Bronchial epithelial cell (primary cell): ENCODE measurements at regions not wholly inside any gene's neighbourhood (a gene's known extent, or its start where the extent isn't known, plus 50 kb on each side); places are given as distances from the start of the nearest gene placed in this dataset.

Source experiments
- DNase-seq: peaks from one replicate; pipeline ENCODE4 v3.0.0-alpha.2; 2010; ENCODE audit warnings: low read depth
- FAIRE-seq: peaks from 2 replicates; lab custom pipeline; 2011; peaks lifted over from hg19 to GRCh38; lab: Jason Lieb, UNC
- H3K27me3 ChIP-seq: 2 replicates; pipeline ENCODE4 v1.5.1; 2011; ENCODE audit warnings: low read length; ENCODE audit not compliant: control insufficient read depth, insufficient read depth
- H3K36me3 ChIP-seq: 2 replicates; pipeline ENCODE4 v1.5.1; 2011; ENCODE audit warnings: low read length; ENCODE audit not compliant: control insufficient read depth, insufficient read depth
- H3K4me3 ChIP-seq: 2 replicates; pipeline ENCODE4 v1.5.1; 2011; ENCODE audit warnings: mild to moderate bottlenecking, low read depth, low read length, control low read depth
- TF ChIP-seq, protein P1 (sequence below): IDR thresholded peaks from 2 replicates; pipeline ENCODE4 v1.5.1; 2011; ENCODE audit warnings: mild to moderate bottlenecking, moderate library complexity, low read length, control low read depth, inconsistent platforms; ENCODE audit not compliant: insufficient read depth, severe bottlenecking

DNA sequence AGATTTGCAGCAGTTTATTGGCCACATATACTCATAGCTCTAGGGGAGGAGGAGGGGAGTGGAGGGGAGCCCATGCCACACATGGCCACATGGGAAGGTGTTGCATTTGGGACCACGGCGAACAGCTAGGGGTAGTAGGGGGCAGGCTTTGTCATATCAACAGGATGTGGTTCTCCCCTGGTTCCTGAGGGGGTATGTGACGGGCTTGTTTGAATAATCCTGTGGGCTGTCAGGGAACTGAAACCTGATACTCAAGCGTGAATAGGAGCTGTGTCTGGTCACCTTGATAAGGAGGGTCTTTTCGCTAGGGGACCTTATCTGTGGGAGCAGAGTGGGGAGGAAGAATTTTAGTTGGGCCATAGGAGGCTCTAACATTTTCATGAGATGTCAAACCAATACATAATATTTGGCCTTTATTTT, 264.7 kb downstream of the CTH start:
- H3K27me3 ChIP-seq: no peaks in the 10 kb centered on the region
- no peaks in the 10 kb centered on the region for H3K36me3 ChIP-seq
- no peak overlapping the region for H3K4me3 ChIP-seq
- FAIRE-seq: peak; percentile 28
- TF ChIP-seq, protein P1, sequence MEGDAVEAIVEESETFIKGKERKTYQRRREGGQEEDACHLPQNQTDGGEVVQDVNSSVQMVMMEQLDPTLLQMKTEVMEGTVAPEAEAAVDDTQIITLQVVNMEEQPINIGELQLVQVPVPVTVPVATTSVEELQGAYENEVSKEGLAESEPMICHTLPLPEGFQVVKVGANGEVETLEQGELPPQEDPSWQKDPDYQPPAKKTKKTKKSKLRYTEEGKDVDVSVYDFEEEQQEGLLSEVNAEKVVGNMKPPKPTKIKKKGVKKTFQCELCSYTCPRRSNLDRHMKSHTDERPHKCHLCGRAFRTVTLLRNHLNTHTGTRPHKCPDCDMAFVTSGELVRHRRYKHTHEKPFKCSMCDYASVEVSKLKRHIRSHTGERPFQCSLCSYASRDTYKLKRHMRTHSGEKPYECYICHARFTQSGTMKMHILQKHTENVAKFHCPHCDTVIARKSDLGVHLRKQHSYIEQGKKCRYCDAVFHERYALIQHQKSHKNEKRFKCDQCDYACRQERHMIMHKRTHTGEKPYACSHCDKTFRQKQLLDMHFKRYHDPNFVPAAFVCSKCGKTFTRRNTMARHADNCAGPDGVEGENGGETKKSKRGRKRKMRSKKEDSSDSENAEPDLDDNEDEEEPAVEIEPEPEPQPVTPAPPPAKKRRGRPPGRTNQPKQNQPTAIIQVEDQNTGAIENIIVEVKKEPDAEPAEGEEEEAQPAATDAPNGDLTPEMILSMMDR: no peak
- no peak for DNase-seq

DNA sequence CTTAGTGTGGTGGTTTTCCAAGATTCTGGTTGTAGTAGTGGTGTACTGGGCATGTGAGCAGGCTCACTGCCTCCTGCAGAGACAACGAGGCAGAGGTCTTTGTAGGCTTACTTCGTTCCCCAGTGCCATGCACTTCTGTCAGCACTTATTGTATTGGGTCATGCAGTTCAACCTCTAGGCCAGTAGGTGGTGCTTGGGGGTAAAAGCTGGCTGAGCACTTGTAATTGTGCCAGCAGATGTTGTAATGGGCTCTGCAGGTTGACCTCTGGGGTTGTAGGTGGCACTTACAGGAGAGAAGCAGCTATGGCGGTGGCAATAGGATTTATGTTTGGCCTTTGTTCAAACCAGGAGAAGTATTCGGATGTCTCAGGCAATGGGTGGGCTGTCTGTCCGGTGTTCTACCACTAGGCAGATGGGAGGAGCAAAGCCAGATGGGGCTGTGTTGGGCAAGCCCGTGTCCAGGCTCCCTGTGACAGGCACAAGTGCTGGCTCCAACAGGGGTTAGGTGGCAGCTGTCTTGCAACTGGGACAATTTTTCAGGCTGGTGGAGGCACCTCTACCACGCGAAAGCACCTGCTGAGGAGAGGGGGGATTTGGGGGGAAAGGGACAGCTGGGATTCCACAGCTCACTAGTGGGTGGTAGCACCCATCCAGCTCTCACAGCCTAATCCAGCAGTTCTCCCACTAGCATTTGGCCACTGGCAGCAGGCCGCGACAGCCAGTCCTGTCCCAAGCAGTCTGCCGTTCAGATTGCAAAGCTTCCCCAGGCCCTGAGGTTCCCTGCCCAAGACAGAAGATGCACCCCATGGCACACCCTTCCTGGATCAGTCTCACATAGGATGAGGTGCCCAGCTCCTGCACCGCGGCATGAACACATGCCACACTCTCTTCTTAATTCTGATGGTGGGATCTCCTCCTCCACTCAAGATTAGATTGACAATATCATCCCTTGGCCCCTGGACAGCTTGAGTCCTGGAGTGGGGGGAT, 274.5 kb downstream of the CTH start:
- H3K36me3 ChIP-seq: no peaks in the 10 kb centered on the region
- FAIRE-seq: no peak
- no peaks in the 10 kb centered on the region for H3K27me3 ChIP-seq
- peak; percentile 62 for DNase-seq
- TF ChIP-seq, protein P1: peak; percentile 84
- no peak overlapping the region for H3K4me3 ChIP-seq

DNA sequence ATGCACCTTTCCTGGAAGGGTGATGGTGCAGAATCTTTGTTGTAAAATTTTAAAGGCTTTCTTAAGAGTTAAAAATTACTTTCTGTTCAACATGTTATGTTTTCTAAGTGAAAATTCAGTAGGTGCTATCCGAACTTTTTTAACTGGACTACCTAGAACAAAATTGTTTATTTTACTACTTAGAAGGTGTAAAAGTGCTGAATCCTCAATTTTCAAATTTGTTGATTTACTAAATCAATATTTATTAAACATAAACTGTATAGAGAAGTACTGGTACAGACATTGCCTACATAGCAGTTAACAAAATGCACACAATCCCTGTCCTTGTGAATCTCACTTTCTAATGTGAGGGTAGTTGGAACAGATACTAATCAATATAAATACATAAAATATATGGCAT, 277.5 kb downstream of the CTH start:
- Histone ChIP-seq H3K27me3 (no peaks in the 10 kb centered on the region), H3K36me3 (no peaks in the 10 kb centered on the region), H3K4me3 (no peak overlapping the region)
- TF ChIP-seq, protein P1: no peak
- DNase-seq: no peak
- no peak for FAIRE-seq

DNA sequence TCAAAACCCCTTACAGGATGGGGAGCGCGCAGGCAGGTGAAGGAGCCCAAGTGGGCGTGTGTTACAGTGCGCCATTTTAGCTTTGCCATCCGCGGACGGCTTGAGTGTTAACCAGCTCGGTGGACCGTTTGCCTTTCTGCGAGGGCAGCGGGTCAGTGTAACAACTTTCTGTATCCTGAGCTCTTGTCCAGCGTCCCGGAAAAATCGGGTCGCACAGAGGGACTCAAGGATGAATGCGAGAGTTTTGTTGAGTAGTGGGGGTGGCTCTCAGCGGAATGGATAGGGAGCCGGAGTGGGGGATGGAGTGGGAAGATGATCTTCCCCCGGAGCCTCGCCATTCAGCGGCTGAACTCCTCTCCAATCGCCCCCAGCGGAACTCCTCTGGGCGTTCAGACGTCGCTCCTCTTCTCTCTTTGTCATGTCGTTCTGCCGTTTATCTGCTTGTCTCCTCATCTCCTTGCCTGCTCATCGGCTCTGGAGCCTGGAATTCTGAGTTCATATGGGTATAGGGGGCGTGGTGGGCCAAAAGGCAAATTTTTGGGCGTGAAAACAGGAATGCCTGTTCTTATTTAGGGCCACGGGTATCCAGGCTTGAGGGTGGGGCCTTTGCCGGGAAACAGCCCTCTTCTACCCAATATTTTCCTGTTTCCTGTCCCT, 295.4 kb downstream of the CTH start:
- no peak for FAIRE-seq

DNA sequence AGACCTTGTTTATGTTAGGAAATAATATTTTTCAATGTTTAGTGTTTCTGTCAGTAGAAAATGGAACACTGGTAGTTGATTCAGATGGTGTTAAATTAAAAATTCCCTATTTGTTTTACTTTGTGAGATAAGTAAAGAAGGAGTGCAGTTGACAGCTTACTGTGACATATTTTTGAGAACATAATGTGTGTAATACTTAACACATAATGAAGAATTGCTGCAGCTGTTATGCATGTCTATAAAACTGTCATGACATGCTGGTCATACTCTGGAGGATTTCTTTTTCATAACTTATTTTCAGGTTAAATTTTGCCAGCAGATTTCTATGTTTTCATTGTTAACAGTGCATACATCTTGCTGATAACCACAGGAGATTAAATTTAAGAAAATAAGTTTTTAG, 296.1 kb downstream of the CTH start:
- Histone ChIP-seq H3K4me3 (no peak overlapping the region), H3K27me3 (no peaks in the 10 kb centered on the region), H3K36me3 (no peaks in the 10 kb centered on the region)
- TF ChIP-seq, protein P1: no peak
- no peak for FAIRE-seq
- no peak for DNase-seq

More for the DNA sequence above, 295.4 kb downstream of the CTH start:
- TF ChIP-seq, protein P1: no peak
- H3K27me3 ChIP-seq: no peaks in the 10 kb centered on the region
- H3K36me3 ChIP-seq: no peaks in the 10 kb centered on the region
- H3K4me3 ChIP-seq: no peak overlapping the region
- no peak for DNase-seq
